ENCODE measurements at regions not wholly inside any gene's neighbourhood (a gene's known extent, or its start where the extent isn't known, plus 50 kb on each side); places are given as distances from the start of the nearest gene placed in this dataset.

GRCh38 chr10:21238717-21239116 is 286.8 kb downstream of the SKIDA1 start:
- no peak overlapping the region for H3K4me3 ChIP-seq (ENCODE audit: low read length)
- H3K4me1 ChIP-seq (ENCODE audit: control insufficient read depth, insufficient read depth, low read length), result no peaks in the 10 kb centered on the region
- H3K9ac ChIP-seq (ENCODE audit: low read depth, low read length), result no peak overlapping the region
- H3K9me3 ChIP-seq (replicated peaks; ENCODE audit: low read length), result no peaks in the 10 kb centered on the region
- no peak overlapping the region for H3K4me2 ChIP-seq (ENCODE audit: low read length)
- no peaks in the 10 kb centered on the region for H3K27me3 ChIP-seq (ENCODE audit: control insufficient read depth, insufficient read depth, low read length)
- H3K36me3 ChIP-seq (ENCODE audit: insufficient read depth, low read length), result no peaks in the 10 kb centered on the region

- no peaks in the 10 kb centered on the region for H3K4me1 ChIP-seq (ENCODE audit: control insufficient read depth, insufficient read depth, low read length)
- no peak overlapping the region for H3K4me2 ChIP-seq (ENCODE audit: low read length)
- no peaks in the 10 kb centered on the region for H3K27me3 ChIP-seq (ENCODE audit: control insufficient read depth, insufficient read depth, low read length)
- H3K9ac ChIP-seq (ENCODE audit: low read depth, low read length), result no peak overlapping the region
- no peak overlapping the region for H3K4me3 ChIP-seq (ENCODE audit: low read length)
- no peaks in the 10 kb centered on the region for H3K9me3 ChIP-seq (replicated peaks; ENCODE audit: low read length)
- H3K36me3 ChIP-seq (ENCODE audit: insufficient read depth, low read length), result no peaks in the 10 kb centered on the region
These were observed 287.4 kb downstream of the SKIDA1 start for GRCh38 chr10:21238044-21238443.

- Histone ChIP-seq H3K9me3 (replicated peaks; ENCODE audit: low read length) (no peaks in the 10 kb centered on the region), H3K4me3 (ENCODE audit: low read length) (no peak overlapping the region), H3K36me3 (ENCODE audit: insufficient read depth, low read length) (no peaks in the 10 kb centered on the region), H3K27me3 (ENCODE audit: control insufficient read depth, insufficient read depth, low read length) (peaks cover 9% of the 10 kb centered on the region), H3K4me1 (ENCODE audit: control insufficient read depth, insufficient read depth, low read length) (no peaks in the 10 kb centered on the region), H3K9ac (ENCODE audit: low read depth, low read length) (no peak overlapping the region), H3K4me2 (ENCODE audit: low read length) (no peak overlapping the region)
These were observed 290.7 kb downstream of the SKIDA1 start for GRCh38 chr10:21234761-21235160.

- no peaks in the 10 kb centered on the region for H3K4me1 ChIP-seq (ENCODE audit: control insufficient read depth, insufficient read depth, low read length)
These were observed 295.3 kb downstream of the SKIDA1 start for GRCh38 chr10:21230219-21230618.

GRCh38 chr10:21217748-21218367 is 307.6 kb downstream of the SKIDA1 start:
- Histone ChIP-seq H3K4me3 (ENCODE audit: low read length) (no peak overlapping the region), H3K4me1 (ENCODE audit: control insufficient read depth, insufficient read depth, low read length) (no peaks in the 10 kb centered on the region), H3K36me3 (ENCODE audit: insufficient read depth, low read length) (no peaks in the 10 kb centered on the region), H3K4me2 (ENCODE audit: low read length) (no peak overlapping the region), H3K9ac (ENCODE audit: low read depth, low read length) (no peak overlapping the region), H3K27me3 (ENCODE audit: control insufficient read depth, insufficient read depth, low read length) (no peaks in the 10 kb centered on the region), H3K9me3 (replicated peaks; ENCODE audit: low read length) (no peaks in the 10 kb centered on the region)

More at GRCh38 chr10:21230219-21230618, 295.3 kb downstream of the SKIDA1 start:
- Histone ChIP-seq H3K27me3 (ENCODE audit: control insufficient read depth, insufficient read depth, low read length) (peaks cover 12% of the 10 kb centered on the region), H3K9ac (ENCODE audit: low read depth, low read length) (no peak overlapping the region), H3K4me2 (ENCODE audit: low read length) (no peak overlapping the region), H3K4me3 (ENCODE audit: low read length) (no peak overlapping the region), H3K9me3 (replicated peaks; ENCODE audit: low read length) (no peaks in the 10 kb centered on the region), H3K36me3 (ENCODE audit: insufficient read depth, low read length) (no peaks in the 10 kb centered on the region)

GRCh38 chr10:21217107-21217506 is 308.4 kb downstream of the SKIDA1 start:
- no peak overlapping the region for H3K9ac ChIP-seq (ENCODE audit: low read depth, low read length)
- H3K27me3 ChIP-seq (ENCODE audit: control insufficient read depth, insufficient read depth, low read length), result no peaks in the 10 kb centered on the region
- no peaks in the 10 kb centered on the region for H3K36me3 ChIP-seq (ENCODE audit: insufficient read depth, low read length)
- no peak overlapping the region for H3K4me2 ChIP-seq (ENCODE audit: low read length)
- no peak overlapping the region for H3K4me3 ChIP-seq (ENCODE audit: low read length)
- H3K4me1 ChIP-seq (ENCODE audit: control insufficient read depth, insufficient read depth, low read length), result no peaks in the 10 kb centered on the region
- H3K9me3 ChIP-seq (replicated peaks; ENCODE audit: low read length), result no peaks in the 10 kb centered on the region

- no peak overlapping the region for H3K4me3 ChIP-seq (ENCODE audit: low read length)
- no peak overlapping the region for H3K4me2 ChIP-seq (ENCODE audit: low read length)
- H3K9ac ChIP-seq (ENCODE audit: low read depth, low read length), result no peak overlapping the region
- no peaks in the 10 kb centered on the region for H3K36me3 ChIP-seq (ENCODE audit: insufficient read depth, low read length)
- H3K9me3 ChIP-seq (replicated peaks; ENCODE audit: low read length), result no peaks in the 10 kb centered on the region
- H3K27me3 ChIP-seq (ENCODE audit: control insufficient read depth, insufficient read depth, low read length), result no peaks in the 10 kb centered on the region
- H3K4me1 ChIP-seq (ENCODE audit: control insufficient read depth, insufficient read depth, low read length), result no peaks in the 10 kb centered on the region
These were observed 311.2 kb downstream of the SKIDA1 start for GRCh38 chr10:21214329-21214728.

- Histone ChIP-seq H3K36me3 (ENCODE audit: insufficient read depth, low read length) (no peaks in the 10 kb centered on the region), H3K4me1 (ENCODE audit: control insufficient read depth, insufficient read depth, low read length) (no peaks in the 10 kb centered on the region), H3K9me3 (replicated peaks; ENCODE audit: low read length) (no peaks in the 10 kb centered on the region), H3K4me2 (ENCODE audit: low read length) (no peak overlapping the region), H3K9ac (ENCODE audit: low read depth, low read length) (no peak overlapping the region), H3K27me3 (ENCODE audit: control insufficient read depth, insufficient read depth, low read length) (no peaks in the 10 kb centered on the region), H3K4me3 (ENCODE audit: low read length) (no peak overlapping the region)
These were observed 312.1 kb downstream of the SKIDA1 start for GRCh38 chr10:21213381-21213780.

GRCh38 chr10:21212912-21213311 is 312.6 kb downstream of the SKIDA1 start:
- H3K9ac ChIP-seq (ENCODE audit: low read depth, low read length), result no peak overlapping the region
- H3K36me3 ChIP-seq (ENCODE audit: insufficient read depth, low read length), result no peaks in the 10 kb centered on the region
- peaks cover 1% of the 10 kb centered on the region for H3K9me3 ChIP-seq (replicated peaks; ENCODE audit: low read length)
- H3K4me1 ChIP-seq (ENCODE audit: control insufficient read depth, insufficient read depth, low read length), result no peaks in the 10 kb centered on the region
- H3K27me3 ChIP-seq (ENCODE audit: control insufficient read depth, insufficient read depth, low read length), result no peaks in the 10 kb centered on the region
- H3K4me2 ChIP-seq (ENCODE audit: low read length), result no peak overlapping the region
- no peak overlapping the region for H3K4me3 ChIP-seq (ENCODE audit: low read length)

GRCh38 chr10:21212348-21212747 is 313.1 kb downstream of the SKIDA1 start:
- Histone ChIP-seq H3K4me2 (ENCODE audit: low read length) (no peak overlapping the region), H3K27me3 (ENCODE audit: control insufficient read depth, insufficient read depth, low read length) (no peaks in the 10 kb centered on the region), H3K4me3 (ENCODE audit: low read length) (no peak overlapping the region), H3K9me3 (replicated peaks; ENCODE audit: low read length) (peaks cover 3% of the 10 kb centered on the region), H3K9ac (ENCODE audit: low read depth, low read length) (no peak overlapping the region), H3K36me3 (ENCODE audit: insufficient read depth, low read length) (no peaks in the 10 kb centered on the region), H3K4me1 (ENCODE audit: control insufficient read depth, insufficient read depth, low read length) (no peaks in the 10 kb centered on the region)

GRCh38 chr10:21209495-21209894 is 312.4 kb upstream of the NEBL start:
- no peaks in the 10 kb centered on the region for H3K4me1 ChIP-seq (ENCODE audit: control insufficient read depth, insufficient read depth, low read length)
- H3K4me2 ChIP-seq (ENCODE audit: low read length), result no peak overlapping the region
- peaks cover 3% of the 10 kb centered on the region for H3K9me3 ChIP-seq (replicated peaks; ENCODE audit: low read length)
- H3K9ac ChIP-seq (ENCODE audit: low read depth, low read length), result no peak overlapping the region
- no peaks in the 10 kb centered on the region for H3K36me3 ChIP-seq (ENCODE audit: insufficient read depth, low read length)
- no peaks in the 10 kb centered on the region for H3K27me3 ChIP-seq (ENCODE audit: control insufficient read depth, insufficient read depth, low read length)
- no peak overlapping the region for H3K4me3 ChIP-seq (ENCODE audit: low read length)

GRCh38 chr10:21208666-21209316 is 311.7 kb upstream of the NEBL start:
- Histone ChIP-seq H3K9me3 (replicated peaks; ENCODE audit: low read length) (peaks cover 3% of the 10 kb centered on the region), H3K27me3 (ENCODE audit: control insufficient read depth, insufficient read depth, low read length) (no peaks in the 10 kb centered on the region), H3K4me1 (ENCODE audit: control insufficient read depth, insufficient read depth, low read length) (no peaks in the 10 kb centered on the region), H3K4me2 (ENCODE audit: low read length) (no peak overlapping the region), H3K9ac (ENCODE audit: low read depth, low read length) (no peak overlapping the region), H3K36me3 (ENCODE audit: insufficient read depth, low read length) (no peaks in the 10 kb centered on the region), H3K4me3 (ENCODE audit: low read length) (no peak overlapping the region)
